Stimulated activated CD8-positive, alpha-beta memory T cell treated with anti-CD3 and anti-CD28 coated beads, Interleukin-12 subunit alpha, Interleukin-12 subunit beta, amount 100 ng/mL, for 24 hours (primary cell): ENCODE measurements at regions not wholly inside any gene's neighbourhood (a gene's known extent, or its start where the extent isn't known, plus 50 kb on each side); places are given as distances from the start of the nearest gene placed in this dataset.
"Not testable (repeated sequence)": the region's sequence is repeated elsewhere in the genome, so short reads cannot be mapped to it uniquely, and the experiment has no call there.

Experiments
- DNase-seq: peaks from one replicate; pipeline ENCODE4 v3.0.0-alpha.2; 2020; ENCODE audit errors: extremely low read depth

GRCh38 chr9:117938896-117939295 lies 234.7 kb downstream of the TLR4 start:
- no peak for DNase-seq

DNA sequence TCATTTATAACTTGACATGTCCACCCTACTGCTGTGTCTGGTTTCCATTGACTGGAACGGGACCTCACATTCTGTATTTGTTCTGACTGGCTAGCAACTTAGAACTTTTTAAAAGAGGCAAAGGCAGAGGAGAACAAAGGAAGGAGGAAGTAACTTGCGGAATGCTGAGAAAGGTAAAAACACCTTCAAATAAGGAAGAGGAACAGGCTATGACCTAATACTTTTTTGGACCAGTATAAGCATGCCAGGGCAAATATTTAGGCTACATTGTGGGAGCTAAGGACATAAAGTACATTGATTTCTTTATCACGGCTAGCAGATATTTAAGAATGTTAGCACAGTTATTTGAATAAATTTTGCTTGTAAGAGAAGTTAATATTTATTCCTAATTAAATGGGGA lies 240.5 kb downstream of the TLR4 start:
- not testable (repeated sequence) for DNase-seq

GRCh38 chr9:117945286-117945685 lies 241.1 kb downstream of the TLR4 start:
- DNase-seq = no peak

GRCh38 chr9:117951127-117951526 lies 246.9 kb downstream of the TLR4 start:
- no peak for DNase-seq

GRCh38 chr9:117952581-117952980 lies 248.4 kb downstream of the TLR4 start:
- DNase-seq = no peak

GRCh38 chr9:117957267-117957666 lies 253.1 kb downstream of the TLR4 start:
- no peak for DNase-seq

DNA sequence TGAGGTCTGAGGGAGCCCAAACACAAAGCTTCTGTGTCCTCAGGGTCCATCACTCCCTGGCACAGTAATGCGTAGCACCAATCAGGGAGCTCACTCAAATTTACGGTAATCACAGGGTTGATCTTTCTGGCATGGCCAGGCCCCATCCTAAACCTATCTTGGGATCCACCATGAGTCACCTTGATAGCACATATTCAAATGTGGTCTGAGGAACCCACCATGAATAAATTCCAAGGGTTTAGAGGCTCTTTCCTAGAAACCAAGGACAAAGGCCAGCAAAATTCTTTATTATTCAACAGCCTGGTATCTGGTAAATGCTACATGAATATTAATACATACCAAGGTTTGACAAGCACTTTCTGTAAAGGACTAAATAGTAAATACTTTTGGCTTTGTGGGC lies 254.5 kb downstream of the TLR4 start:
- no peak for DNase-seq

DNA sequence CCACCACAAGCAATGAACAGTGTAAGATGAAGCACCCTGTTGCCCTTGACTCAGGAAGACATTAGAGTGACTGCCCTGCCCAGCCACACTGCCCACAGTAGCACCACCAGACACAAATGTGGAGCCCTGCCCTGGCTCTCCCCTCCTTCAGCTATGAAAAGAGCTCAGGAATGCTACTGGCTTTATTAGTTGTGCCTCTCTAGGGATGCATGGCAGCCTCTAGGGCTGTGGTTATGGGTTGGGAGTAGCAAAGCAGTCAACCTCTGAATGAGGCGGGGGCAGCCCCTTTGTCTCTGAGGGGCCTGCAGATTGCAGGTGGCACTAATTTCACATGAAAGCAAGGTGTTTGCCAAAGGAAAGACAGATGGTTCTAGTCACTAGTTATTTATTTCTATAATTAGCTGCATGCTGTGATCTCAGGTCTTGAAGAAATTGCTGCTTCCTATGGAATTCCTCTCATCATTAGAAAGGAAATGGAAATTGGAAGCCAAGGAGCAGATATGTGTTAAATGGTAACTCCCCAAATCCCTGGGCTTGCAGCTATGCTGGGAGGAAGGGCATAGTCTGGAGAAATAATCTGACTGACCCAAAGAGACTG lies 259.4 kb downstream of the TLR4 start:
- no peak for DNase-seq

- no peak for DNase-seq
Observed at GRCh38 chr9:117970276-117971050, 266.3 kb downstream of the TLR4 start.

DNA sequence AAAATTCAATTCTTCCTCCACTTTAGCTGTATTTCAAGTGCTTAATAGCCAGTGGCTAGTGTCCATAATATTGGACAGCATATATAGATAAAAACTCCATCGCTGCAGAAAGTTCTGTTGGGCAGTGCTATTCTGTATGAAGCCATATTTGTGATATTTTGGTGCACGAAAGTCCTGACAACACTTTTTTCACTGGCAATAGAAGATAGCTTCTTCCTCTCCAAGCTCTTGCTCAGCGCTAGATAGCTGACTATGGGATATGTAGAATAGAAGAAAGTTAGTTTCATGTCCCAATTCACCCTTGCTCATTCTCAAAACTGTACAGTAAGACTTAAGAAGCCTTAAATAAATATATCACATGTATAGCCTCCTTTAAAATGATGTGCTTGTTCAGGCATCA lies 269.9 kb downstream of the TLR4 start:
- no peak for DNase-seq

- DNase-seq = no peak
Observed at GRCh38 chr9:117979914-117980313, 275.7 kb downstream of the TLR4 start.

DNA sequence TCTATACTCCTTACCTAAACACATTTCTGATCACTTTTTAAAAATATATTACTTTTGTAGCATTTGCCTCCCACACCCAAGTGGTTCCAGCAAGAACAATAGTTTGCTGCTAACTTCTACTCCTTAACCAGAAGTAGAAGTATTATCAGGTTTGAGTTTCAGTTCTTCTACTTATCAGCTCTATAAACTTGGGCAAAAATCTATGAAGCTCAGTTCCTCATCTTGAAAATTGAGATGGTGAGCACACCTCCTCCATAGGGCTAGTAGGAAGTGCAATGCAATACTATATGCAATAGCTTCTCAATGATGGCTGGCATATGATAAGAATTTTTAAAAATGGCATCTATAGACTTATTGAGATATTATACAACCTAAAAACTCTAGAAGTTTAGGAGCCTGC lies 283.7 kb downstream of the TLR4 start:
- DNase-seq = no peak

GRCh38 chr9:117992006-117992405 lies 287.8 kb downstream of the TLR4 start:
- no peak for DNase-seq

DNA sequence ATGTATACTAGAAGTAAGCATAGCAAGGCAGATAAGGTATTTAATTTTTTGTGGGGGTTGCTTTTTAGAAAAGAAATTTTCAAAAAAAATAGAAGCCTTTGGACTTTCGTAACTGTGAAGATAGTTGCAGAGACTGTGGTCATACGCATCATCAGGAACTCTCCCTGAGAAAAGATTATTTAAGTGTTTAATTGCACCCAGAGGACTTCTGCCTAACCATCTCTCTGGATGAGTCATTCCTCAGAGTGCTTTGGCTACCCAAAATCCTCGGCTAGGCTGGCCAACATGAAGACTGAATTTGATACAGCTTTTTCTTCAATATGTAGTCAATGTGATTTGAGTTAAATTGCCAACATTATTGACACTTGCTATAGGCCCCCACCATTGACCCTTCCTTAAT lies 296.4 kb downstream of the TLR4 start:
- no peak for DNase-seq

GRCh38 chr9:118003240-118003639 lies 299.0 kb downstream of the TLR4 start:
- DNase-seq = no peak

DNA sequence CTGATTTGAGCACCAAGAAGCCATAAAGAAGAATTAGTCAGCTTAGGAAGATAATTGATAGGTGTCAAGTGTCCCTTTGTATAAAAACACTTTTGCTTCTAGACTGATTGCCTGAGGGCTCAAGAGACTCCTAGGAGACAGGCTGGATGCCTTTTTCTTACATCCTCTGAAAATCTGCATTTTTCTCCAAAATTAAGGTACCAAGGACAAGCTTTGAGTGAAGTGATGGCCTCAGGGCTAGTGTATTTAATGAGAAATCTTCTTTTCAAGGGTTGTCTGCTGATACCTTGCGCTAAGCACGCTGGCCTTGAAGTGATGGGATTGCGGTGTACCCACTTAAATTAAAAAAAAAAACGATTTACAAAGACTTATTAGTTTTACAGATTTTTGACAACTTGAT lies 304.0 kb downstream of the TLR4 start:
- no peak for DNase-seq

- no peak for DNase-seq
Observed at GRCh38 chr9:118009614-118010013, 305.4 kb downstream of the TLR4 start.

DNA sequence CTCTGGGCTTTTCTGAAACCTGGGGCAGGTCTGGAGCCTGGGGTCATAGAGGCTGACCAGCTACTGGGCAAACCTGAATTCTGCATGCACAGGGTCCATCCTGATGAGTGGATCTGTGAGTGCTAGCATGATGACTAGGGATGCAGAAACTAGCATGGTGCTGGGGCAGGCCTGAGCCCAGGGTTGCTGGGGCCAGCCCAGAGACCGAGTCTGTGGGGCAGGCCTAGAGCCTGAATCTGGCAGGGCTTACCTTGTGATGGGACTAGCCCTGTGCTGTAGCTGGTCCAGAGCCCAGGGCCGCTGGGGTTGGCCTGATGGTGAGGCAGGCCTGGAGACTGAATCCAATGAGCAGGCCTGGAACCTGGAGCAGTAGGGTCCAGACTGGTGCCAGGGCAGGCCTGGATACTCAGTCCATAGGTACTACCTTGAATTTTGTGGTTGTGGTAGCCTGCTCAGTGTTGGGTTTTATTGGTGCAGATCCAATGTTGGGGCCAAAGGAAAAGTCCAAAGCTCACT lies 313.5 kb downstream of the TLR4 start:
- no peak for DNase-seq

- DNase-seq = no peak
Observed at GRCh38 chr9:118023644-118024043, 319.4 kb downstream of the TLR4 start.

DNA sequence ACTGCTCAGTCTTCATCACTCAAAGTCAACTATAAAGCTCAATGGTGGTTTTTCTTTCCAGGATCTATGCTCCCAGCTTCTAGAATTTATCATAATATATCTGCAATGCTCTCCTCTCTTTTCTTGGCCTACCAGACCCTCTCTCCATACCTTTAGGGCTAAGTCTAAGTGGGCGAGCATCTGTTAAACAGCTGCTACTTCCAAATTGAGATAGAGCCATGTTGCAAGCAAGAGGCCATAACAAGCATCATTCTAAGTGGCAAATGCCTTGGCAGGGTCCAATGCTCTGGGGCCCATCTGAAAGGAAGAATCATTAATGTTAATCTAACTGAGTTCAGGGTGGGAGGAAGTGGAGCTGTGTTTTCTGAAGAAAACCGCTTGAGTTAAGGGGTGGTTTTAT lies 324.0 kb downstream of the TLR4 start:
- DNase-seq = no peak

GRCh38 chr9:118029425-118029824 lies 325.2 kb downstream of the TLR4 start:
- no peak for DNase-seq

GRCh38 chr9:118034701-118035100 lies 330.5 kb downstream of the TLR4 start:
- DNase-seq = no peak

- DNase-seq = no peak
Observed at GRCh38 chr9:118038713-118039112, 334.5 kb downstream of the TLR4 start.

DNA sequence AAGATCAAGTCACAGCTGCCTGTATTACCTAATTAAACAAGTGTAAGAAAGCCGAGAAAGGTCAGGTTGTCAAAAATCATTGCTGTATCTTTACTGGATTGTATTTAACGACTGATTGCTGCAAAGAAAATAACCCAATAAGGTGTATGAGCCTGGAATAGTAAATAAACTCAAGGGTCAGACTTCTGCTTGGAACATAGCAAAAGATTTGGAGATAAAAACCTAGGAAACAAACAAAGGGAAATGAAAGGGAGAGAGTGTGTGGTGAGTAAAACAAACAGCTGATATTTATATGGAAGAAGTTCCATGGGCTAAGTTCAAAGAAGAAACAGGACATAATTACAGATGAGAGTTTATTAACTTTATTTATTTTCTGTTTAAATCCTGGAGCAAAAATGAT lies 354.0 kb downstream of the TLR4 start:
- DNase-seq = no peak
